ENCODE measurements at regions not wholly inside any gene's neighbourhood (a gene's known extent, or its start where the extent isn't known, plus 50 kb on each side); places are given as distances from the start of the nearest gene placed in this dataset.

DNA sequence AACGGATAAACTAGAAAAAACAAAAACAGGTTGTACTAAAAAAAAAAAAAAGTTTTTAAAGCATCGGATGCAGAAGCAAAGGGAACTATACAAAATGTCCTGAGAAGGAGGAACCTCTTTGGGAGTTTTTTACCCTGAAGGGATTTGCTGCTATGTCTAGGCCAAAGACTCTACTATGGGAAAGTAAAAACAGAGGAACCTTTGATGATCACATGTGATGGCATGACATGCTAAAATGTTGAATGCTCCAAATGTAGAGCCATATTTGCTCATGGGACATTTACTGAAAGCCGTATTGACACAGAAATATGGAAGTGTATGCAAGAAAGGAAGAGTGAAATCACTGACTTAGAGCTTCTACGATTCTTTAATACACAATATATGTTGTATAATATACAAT is 992.0 kb upstream of the ZEB2 start:
- no peaks in the 10 kb centered on the region for H3K4me1 Mint-ChIP-seq
- H3K4me3 Mint-ChIP-seq, result no peak overlapping the region
- no peak for DNase-seq (ENCODE audit: low spot score in 2 of 2, unreplicated experiment in 2 of 2)
- H3K36me3 Mint-ChIP-seq, result no peaks in the 10 kb centered on the region
- TF ChIP-seq, protein P1, sequence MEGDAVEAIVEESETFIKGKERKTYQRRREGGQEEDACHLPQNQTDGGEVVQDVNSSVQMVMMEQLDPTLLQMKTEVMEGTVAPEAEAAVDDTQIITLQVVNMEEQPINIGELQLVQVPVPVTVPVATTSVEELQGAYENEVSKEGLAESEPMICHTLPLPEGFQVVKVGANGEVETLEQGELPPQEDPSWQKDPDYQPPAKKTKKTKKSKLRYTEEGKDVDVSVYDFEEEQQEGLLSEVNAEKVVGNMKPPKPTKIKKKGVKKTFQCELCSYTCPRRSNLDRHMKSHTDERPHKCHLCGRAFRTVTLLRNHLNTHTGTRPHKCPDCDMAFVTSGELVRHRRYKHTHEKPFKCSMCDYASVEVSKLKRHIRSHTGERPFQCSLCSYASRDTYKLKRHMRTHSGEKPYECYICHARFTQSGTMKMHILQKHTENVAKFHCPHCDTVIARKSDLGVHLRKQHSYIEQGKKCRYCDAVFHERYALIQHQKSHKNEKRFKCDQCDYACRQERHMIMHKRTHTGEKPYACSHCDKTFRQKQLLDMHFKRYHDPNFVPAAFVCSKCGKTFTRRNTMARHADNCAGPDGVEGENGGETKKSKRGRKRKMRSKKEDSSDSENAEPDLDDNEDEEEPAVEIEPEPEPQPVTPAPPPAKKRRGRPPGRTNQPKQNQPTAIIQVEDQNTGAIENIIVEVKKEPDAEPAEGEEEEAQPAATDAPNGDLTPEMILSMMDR (IDR thresholded peaks at IDR 0.05; ENCODE audit: unreplicated experiment), result no peak
- no peak overlapping the region for H3K27ac Mint-ChIP-seq
- peaks cover 18% of the 10 kb centered on the region for H3K9me3 Mint-ChIP-seq
- H3K27me3 Mint-ChIP-seq (ENCODE audit: low read depth), result no peaks in the 10 kb centered on the region

DNA sequence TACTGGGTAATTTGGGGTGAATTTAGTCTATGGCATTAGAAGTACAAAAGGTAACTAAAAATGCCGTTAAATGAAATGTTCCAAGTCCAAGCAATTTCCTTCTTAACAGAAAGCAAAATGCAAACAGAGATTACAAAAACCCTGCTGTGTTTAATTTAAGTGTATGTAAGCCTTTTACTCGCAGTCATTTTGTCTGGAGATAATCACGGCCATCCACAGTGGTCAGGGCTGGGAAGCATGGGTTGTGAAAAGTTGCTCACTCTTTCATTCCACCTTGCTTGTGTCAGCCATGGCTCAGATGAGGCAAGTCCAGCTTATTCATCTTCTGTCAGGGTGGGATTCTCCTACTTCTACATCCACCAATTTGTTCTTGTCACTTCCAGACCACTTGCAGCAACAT is 983.6 kb upstream of the ZEB2 start:
- H3K4me3 Mint-ChIP-seq, result no peak overlapping the region
- H3K27me3 Mint-ChIP-seq (ENCODE audit: low read depth), result no peaks in the 10 kb centered on the region
- no peak overlapping the region for H3K27ac Mint-ChIP-seq
- H3K4me1 Mint-ChIP-seq, result peaks cover under 1% of the 10 kb centered on the region
- TF ChIP-seq, protein P1 (IDR thresholded peaks at IDR 0.05; ENCODE audit: unreplicated experiment), result no peak
- H3K9me3 Mint-ChIP-seq, result peaks cover 8% of the 10 kb centered on the region
- H3K36me3 Mint-ChIP-seq, result no peaks in the 10 kb centered on the region
- no peak for DNase-seq (ENCODE audit: low spot score in 2 of 2, unreplicated experiment in 2 of 2)

DNA sequence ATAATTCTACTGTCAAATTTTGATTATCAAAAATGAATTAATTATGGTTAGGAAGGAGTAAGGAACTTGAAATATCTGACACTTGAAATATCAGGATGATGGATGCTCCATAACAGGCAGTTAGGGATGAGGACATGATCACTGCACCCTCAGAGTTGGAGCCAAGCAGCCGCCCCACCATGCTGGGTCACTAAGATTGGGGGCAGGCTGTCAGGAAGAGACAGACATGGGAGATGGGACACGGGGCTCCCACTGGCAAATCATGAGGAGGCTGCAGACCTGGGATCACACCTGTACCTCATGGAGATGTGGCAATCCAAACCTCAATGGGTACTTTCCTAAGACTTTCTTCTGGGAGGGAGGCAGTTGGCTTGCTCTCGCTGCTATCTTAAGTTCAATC is 982.0 kb upstream of the ZEB2 start:
- TF ChIP-seq, protein P1 (IDR thresholded peaks at IDR 0.05; ENCODE audit: unreplicated experiment), result no peak
- Mint-ChIP-seq H3K9me3 (no peaks in the 10 kb centered on the region), H3K4me1 (peaks cover 5% of the 10 kb centered on the region), H3K4me3 (no peak overlapping the region), H3K27ac (no peak overlapping the region), H3K36me3 (no peaks in the 10 kb centered on the region), H3K27me3 (ENCODE audit: low read depth) (no peaks in the 10 kb centered on the region)
- no peak for DNase-seq (ENCODE audit: low spot score in 2 of 2, unreplicated experiment in 2 of 2)

DNA sequence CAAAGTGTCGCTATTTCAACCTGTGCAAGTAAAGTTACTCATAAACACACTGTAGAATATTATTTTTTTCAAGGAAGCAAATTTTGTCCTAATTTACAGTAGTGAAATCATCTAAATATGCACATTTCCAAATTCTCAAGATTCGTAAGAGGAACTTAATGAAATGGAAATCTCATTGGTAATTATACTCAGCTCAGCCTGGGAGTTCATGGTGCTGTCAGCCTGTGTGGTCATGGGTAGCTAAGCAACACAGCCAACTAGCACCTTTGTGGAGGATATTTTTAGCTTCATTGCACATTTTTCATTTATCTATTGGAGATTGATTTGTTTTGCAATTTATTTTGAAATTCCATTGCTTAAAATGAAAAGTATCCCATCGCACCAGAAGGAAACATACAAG is 975.7 kb upstream of the ZEB2 start:
- Mint-ChIP-seq H3K4me3 (no peak overlapping the region), H3K27ac (no peak overlapping the region), H3K9me3 (peaks cover 23% of the 10 kb centered on the region), H3K36me3 (peaks cover 8% of the 10 kb centered on the region), H3K27me3 (ENCODE audit: low read depth) (no peaks in the 10 kb centered on the region), H3K4me1 (peaks cover 8% of the 10 kb centered on the region)
- TF ChIP-seq, protein P1 (IDR thresholded peaks at IDR 0.05; ENCODE audit: unreplicated experiment), result no peak
- DNase-seq (ENCODE audit: low spot score in 2 of 2, unreplicated experiment in 2 of 2), result no peak

DNA sequence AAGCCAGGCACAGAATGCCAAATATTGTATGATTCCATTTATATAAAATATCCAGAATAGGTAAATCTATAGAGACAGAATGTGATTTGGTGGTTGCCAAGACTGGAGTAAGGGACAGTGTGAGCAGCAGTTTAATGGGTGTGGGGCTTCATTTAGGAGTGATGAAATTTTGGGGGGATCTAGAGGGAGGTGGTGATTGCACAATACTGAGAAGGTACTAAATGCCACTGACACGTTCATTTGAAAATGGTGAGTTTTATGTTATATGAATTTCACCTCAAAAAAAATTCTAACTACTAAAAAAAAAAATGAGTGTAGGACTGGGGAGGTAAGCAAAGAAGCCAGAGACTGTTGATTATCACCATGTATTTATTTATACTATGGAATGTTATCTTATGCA is 974.5 kb upstream of the ZEB2 start:
- Mint-ChIP-seq H3K27ac (no peak overlapping the region), H3K9me3 (peaks cover 23% of the 10 kb centered on the region), H3K4me3 (no peak overlapping the region), H3K4me1 (peaks cover 8% of the 10 kb centered on the region), H3K36me3 (peaks cover 8% of the 10 kb centered on the region), H3K27me3 (ENCODE audit: low read depth) (no peaks in the 10 kb centered on the region)
- DNase-seq (ENCODE audit: low spot score in 2 of 2, unreplicated experiment in 2 of 2), result no peak
- TF ChIP-seq, protein P1 (IDR thresholded peaks at IDR 0.05; ENCODE audit: unreplicated experiment), result no peak

DNA sequence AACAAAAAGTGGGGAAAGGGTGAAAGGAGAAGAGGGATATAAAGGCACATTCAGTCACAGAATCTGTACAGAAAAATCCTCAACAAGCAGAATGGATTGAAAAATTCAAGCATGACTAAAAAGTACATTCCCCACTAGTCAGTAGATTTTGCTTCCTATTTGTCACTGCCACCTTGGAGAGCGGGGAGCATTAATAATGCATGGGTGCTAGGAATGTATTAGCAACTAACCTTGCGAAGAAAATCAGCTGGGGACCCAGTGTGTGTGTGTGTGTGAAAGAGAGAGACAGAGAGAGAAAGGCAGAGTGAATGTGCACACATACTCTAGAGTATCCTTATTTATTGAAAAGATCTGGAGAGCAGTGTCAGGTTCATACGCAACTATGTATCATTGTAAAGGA is 968.7 kb upstream of the ZEB2 start:
- Mint-ChIP-seq H3K27ac (no peak overlapping the region), H3K4me3 (no peak overlapping the region), H3K4me1 (peaks cover 4% of the 10 kb centered on the region), H3K9me3 (peaks cover 16% of the 10 kb centered on the region), H3K27me3 (ENCODE audit: low read depth) (no peaks in the 10 kb centered on the region), H3K36me3 (peaks cover 8% of the 10 kb centered on the region)
- no peak for DNase-seq (ENCODE audit: low spot score in 2 of 2, unreplicated experiment in 2 of 2)
- TF ChIP-seq, protein P1 (IDR thresholded peaks at IDR 0.05; ENCODE audit: unreplicated experiment), result no peak

All from mesothelial cell of epicardium (in vitro differentiated cells).